ENCODE measurements at regions not wholly inside any gene's neighbourhood (a gene's known extent, or its start where the extent isn't known, plus 50 kb on each side); places are given as distances from the start of the nearest gene placed in this dataset.

GRCh38 chr2:120653046-120653445, 82.6 kb upstream of the GLI2 start (continued):
- no peak for TF ChIP-seq DMTF1 (CRISPR knock-in tag; IDR thresholded peaks at IDR 0.05)
- TF ChIP-seq, protein P1, sequence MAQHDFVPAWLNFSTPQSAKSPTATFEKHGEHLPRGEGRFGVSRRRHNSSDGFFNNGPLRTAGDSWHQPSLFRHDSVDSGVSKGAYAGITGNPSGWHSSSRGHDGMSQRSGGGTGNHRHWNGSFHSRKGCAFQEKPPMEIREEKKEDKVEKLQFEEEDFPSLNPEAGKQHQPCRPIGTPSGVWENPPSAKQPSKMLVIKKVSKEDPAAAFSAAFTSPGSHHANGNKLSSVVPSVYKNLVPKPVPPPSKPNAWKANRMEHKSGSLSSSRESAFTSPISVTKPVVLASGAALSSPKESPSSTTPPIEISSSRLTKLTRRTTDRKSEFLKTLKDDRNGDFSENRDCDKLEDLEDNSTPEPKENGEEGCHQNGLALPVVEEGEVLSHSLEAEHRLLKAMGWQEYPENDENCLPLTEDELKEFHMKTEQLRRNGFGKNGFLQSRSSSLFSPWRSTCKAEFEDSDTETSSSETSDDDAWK (CRISPR knock-in tag; IDR thresholded peaks at IDR 0.05), result no peak

- peaks cover 0 to 33% of the 10 kb centered on the region in 2 experiments; a peak in 3 of 5 replicates for H3K27me3 ChIP-seq (ENCODE audit: control insufficient read depth in 1 of 2, insufficient read depth in 2 of 2, low read length in 2 of 2)
- intact Hi-C loops (cut with micrococcal nuclease; ENCODE audit: unreplicated experiment), result no loop called here
- no peaks in the 10 kb centered on the region for H4K20me1 ChIP-seq (ENCODE audit: insufficient read depth, low read length)
- H3K4me2 ChIP-seq (ENCODE audit: low read depth, low read length), result no peak overlapping the region
- in situ Hi-C loops (cut with HindIII; ENCODE audit: extremely low pct_ligation_motif_present, low pct_unique_long_range_greater_than_20kb), result no loop called here
- H3K79me2 ChIP-seq (ENCODE audit: insufficient read depth, low read length), result no peaks in the 10 kb centered on the region
- ChIA-PET CTCF (ENCODE audit: low intra/inter-chr PET ratio, low total read pairs) (no interaction called here), POLR2A (no interaction called here)
- WGBS (ENCODE audit: low lambda C conversion rate), result 62% methylated on average over 13 of the region's 13 CpGs
- no TSS peak for BruUV-seq (replicated peaks)
- H3K9ac ChIP-seq (ENCODE audit: insufficient read depth, low read depth, low read length), result no peak overlapping the region
- H3K4me1 ChIP-seq (ENCODE audit: insufficient read depth, low read length), result no peaks in the 10 kb centered on the region
- H2AFZ ChIP-seq (ENCODE audit: low read length), result no peak overlapping the region
- peaks cover 28% of the 10 kb centered on the region for H3K9me3 ChIP-seq (ENCODE audit: low read length)
- DNase-seq (ENCODE audit: low spot score), result no peak
- H3K27ac ChIP-seq (ENCODE audit: extremely low read length, insufficient read depth, low read length), result no peak overlapping the region
- no peak for ATAC-seq
- no peaks in the 10 kb centered on the region for H3K36me3 ChIP-seq (replicated peaks in 1 of 2; ENCODE audit: control insufficient read depth in 1 of 2, insufficient read depth in 2 of 2, low read length in 2 of 2)
- no peak overlapping the region for H3K4me3 ChIP-seq (replicated peaks in 1 of 3; ENCODE audit: insufficient read depth in 1 of 3, low read depth in 2 of 3, low read length in 3 of 3)
- no peak for FAIRE-seq
- TF ChIP-seq SRF (IDR thresholded peaks at IDR 0.05; ENCODE audit: low read depth, low read length) (no peak), SRSF4 (IDR thresholded peaks at IDR 0.05; ENCODE audit: low read depth, low read length, poor library complexity, severe bottlenecking) (no peak), SOX5 (CRISPR knock-in tag; IDR thresholded peaks at IDR 0.05; ENCODE audit: borderline replicate concordance) (no peak), ZBTB49 (CRISPR knock-in tag; IDR thresholded peaks at IDR 0.05; ENCODE audit: borderline replicate concordance) (no peak), HOXA3 (CRISPR knock-in tag; IDR thresholded peaks at IDR 0.05) (no peak), PBX2 (CRISPR knock-in tag; IDR thresholded peaks at IDR 0.05) (no peak), PAX8 (CRISPR knock-in tag; IDR thresholded peaks at IDR 0.05; ENCODE audit: borderline replicate concordance) (no peak)
- TF ChIP-seq, protein P2, sequence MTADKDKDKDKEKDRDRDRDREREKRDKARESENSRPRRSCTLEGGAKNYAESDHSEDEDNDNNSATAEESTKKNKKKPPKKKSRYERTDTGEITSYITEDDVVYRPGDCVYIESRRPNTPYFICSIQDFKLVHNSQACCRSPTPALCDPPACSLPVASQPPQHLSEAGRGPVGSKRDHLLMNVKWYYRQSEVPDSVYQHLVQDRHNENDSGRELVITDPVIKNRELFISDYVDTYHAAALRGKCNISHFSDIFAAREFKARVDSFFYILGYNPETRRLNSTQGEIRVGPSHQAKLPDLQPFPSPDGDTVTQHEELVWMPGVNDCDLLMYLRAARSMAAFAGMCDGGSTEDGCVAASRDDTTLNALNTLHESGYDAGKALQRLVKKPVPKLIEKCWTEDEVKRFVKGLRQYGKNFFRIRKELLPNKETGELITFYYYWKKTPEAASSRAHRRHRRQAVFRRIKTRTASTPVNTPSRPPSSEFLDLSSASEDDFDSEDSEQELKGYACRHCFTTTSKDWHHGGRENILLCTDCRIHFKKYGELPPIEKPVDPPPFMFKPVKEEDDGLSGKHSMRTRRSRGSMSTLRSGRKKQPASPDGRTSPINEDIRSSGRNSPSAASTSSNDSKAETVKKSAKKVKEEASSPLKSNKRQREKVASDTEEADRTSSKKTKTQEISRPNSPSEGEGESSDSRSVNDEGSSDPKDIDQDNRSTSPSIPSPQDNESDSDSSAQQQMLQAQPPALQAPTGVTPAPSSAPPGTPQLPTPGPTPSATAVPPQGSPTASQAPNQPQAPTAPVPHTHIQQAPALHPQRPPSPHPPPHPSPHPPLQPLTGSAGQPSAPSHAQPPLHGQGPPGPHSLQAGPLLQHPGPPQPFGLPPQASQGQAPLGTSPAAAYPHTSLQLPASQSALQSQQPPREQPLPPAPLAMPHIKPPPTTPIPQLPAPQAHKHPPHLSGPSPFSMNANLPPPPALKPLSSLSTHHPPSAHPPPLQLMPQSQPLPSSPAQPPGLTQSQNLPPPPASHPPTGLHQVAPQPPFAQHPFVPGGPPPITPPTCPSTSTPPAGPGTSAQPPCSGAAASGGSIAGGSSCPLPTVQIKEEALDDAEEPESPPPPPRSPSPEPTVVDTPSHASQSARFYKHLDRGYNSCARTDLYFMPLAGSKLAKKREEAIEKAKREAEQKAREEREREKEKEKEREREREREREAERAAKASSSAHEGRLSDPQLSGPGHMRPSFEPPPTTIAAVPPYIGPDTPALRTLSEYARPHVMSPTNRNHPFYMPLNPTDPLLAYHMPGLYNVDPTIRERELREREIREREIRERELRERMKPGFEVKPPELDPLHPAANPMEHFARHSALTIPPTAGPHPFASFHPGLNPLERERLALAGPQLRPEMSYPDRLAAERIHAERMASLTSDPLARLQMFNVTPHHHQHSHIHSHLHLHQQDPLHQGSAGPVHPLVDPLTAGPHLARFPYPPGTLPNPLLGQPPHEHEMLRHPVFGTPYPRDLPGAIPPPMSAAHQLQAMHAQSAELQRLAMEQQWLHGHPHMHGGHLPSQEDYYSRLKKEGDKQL (CRISPR knock-in tag; IDR thresholded peaks at IDR 0.05; ENCODE audit: low read depth), result no peak
These were observed 81.8 kb upstream of the GLI2 start for GRCh38 chr2:120653871-120654270.
